ENCODE measurements at regions not wholly inside any gene's neighbourhood (a gene's known extent, or its start where the extent isn't known, plus 50 kb on each side); places are given as distances from the start of the nearest gene placed in this dataset.

- H4K20me1 ChIP-seq (ENCODE audit: low read depth), result no peaks in the 10 kb centered on the region
- no peak for DNase-seq (ENCODE audit: low spot score)
- no peak overlapping the region for H2AFZ ChIP-seq (replicated peaks)
- no peaks in the 10 kb centered on the region for H3K4me1 ChIP-seq
- no peak for TF ChIP-seq EZH2 (IDR thresholded peaks at IDR 0.05)
- no peak for TF ChIP-seq CTCF (IDR thresholded peaks at IDR 0.05)
- no peak for TF ChIP-seq EZH2phosphoT487 (IDR thresholded peaks at IDR 0.05)
- no peaks in the 10 kb centered on the region for H3K9me3 ChIP-seq (ENCODE audit: low read depth)
- no peaks in the 10 kb centered on the region for H3K36me3 ChIP-seq
- no peaks in the 10 kb centered on the region for H3F3A ChIP-seq (ENCODE audit: low read depth)
- H3K4me3 ChIP-seq, result no peak overlapping the region
- H3K4me2 ChIP-seq, result no peak overlapping the region
- no peak overlapping the region for H3K27ac ChIP-seq
- Mint-ChIP-seq H3K4me1 (peaks cover 5% of the 10 kb centered on the region), H3K27me3 (ENCODE audit: insufficient read depth, low read depth) (no peaks in the 10 kb centered on the region), H3K27ac (no peak overlapping the region), H3K9me3 (no peaks in the 10 kb centered on the region), H3K36me3 (no peaks in the 10 kb centered on the region), H3K4me3 (no peak overlapping the region)
- H3K9ac ChIP-seq, result no peak overlapping the region
- H3K79me2 ChIP-seq (ENCODE audit: low read depth), result no peaks in the 10 kb centered on the region
- no peaks in the 10 kb centered on the region for H3K27me3 ChIP-seq
Measured at GRCh38 chr14:30305346-30305745, 253.6 kb upstream of the G2E3 start.

GRCh38 chr14:30309405-30309804, 249.6 kb upstream of the G2E3 start:
- H3K36me3 ChIP-seq, result no peaks in the 10 kb centered on the region
- no peaks in the 10 kb centered on the region for H3K9me3 ChIP-seq (ENCODE audit: low read depth)
- H3K9me3 Mint-ChIP-seq, result no peaks in the 10 kb centered on the region
- H4K20me1 ChIP-seq (ENCODE audit: low read depth), result no peaks in the 10 kb centered on the region
- no peaks in the 10 kb centered on the region for H3K79me2 ChIP-seq (ENCODE audit: low read depth)
- TF ChIP-seq CTCF (IDR thresholded peaks at IDR 0.05) (no peak), EZH2phosphoT487 (IDR thresholded peaks at IDR 0.05) (no peak), EZH2 (IDR thresholded peaks at IDR 0.05) (no peak)
- H3K4me1 Mint-ChIP-seq, result peaks cover 5% of the 10 kb centered on the region
- H3K4me3 ChIP-seq, result no peak overlapping the region
- no peaks in the 10 kb centered on the region for H3F3A ChIP-seq (ENCODE audit: low read depth)
- H3K27me3 Mint-ChIP-seq (ENCODE audit: insufficient read depth, low read depth), result no peaks in the 10 kb centered on the region
- no peaks in the 10 kb centered on the region for H3K4me1 ChIP-seq
- no peaks in the 10 kb centered on the region for H3K36me3 Mint-ChIP-seq
- no peak overlapping the region for H3K27ac Mint-ChIP-seq
- H3K27ac ChIP-seq, result no peak overlapping the region
- no peak overlapping the region for H3K4me3 Mint-ChIP-seq
- H3K27me3 ChIP-seq, result no peaks in the 10 kb centered on the region
- H3K4me2 ChIP-seq, result no peak overlapping the region
- no peak for DNase-seq (ENCODE audit: low spot score)
- H2AFZ ChIP-seq (replicated peaks), result no peak overlapping the region
- H3K9ac ChIP-seq, result no peak overlapping the region

GRCh38 chr14:30312214-30312613, 246.7 kb upstream of the G2E3 start:
- Histone ChIP-seq H3K79me2 (ENCODE audit: low read depth) (no peaks in the 10 kb centered on the region), H3K9ac (no peak overlapping the region), H4K20me1 (ENCODE audit: low read depth) (no peaks in the 10 kb centered on the region), H3F3A (ENCODE audit: low read depth) (no peaks in the 10 kb centered on the region), H3K27me3 (no peaks in the 10 kb centered on the region), H3K9me3 (ENCODE audit: low read depth) (no peaks in the 10 kb centered on the region), H3K36me3 (no peaks in the 10 kb centered on the region), H3K4me2 (no peak overlapping the region), H3K4me1 (no peaks in the 10 kb centered on the region), H3K4me3 (no peak overlapping the region), H3K27ac (no peak overlapping the region), H2AFZ (replicated peaks) (no peak overlapping the region)
- DNase-seq (ENCODE audit: low spot score), result no peak
- Mint-ChIP-seq H3K36me3 (no peaks in the 10 kb centered on the region), H3K27me3 (ENCODE audit: insufficient read depth, low read depth) (peaks cover 2% of the 10 kb centered on the region), H3K9me3 (peaks cover 6% of the 10 kb centered on the region), H3K4me3 (no peak overlapping the region), H3K4me1 (no peaks in the 10 kb centered on the region), H3K27ac (no peak overlapping the region)
- TF ChIP-seq EZH2phosphoT487 (IDR thresholded peaks at IDR 0.05), result no peak
- no peak for TF ChIP-seq CTCF (IDR thresholded peaks at IDR 0.05)
- no peak for TF ChIP-seq EZH2 (IDR thresholded peaks at IDR 0.05)

GRCh38 chr14:30317729-30318128, 241.2 kb upstream of the G2E3 start:
- Histone ChIP-seq H2AFZ (replicated peaks) (no peak overlapping the region), H3K4me1 (no peaks in the 10 kb centered on the region), H3K4me3 (no peak overlapping the region), H3K36me3 (no peaks in the 10 kb centered on the region), H3K27me3 (no peaks in the 10 kb centered on the region), H3K9ac (no peak overlapping the region), H4K20me1 (ENCODE audit: low read depth) (no peaks in the 10 kb centered on the region), H3K9me3 (ENCODE audit: low read depth) (no peaks in the 10 kb centered on the region), H3K4me2 (no peak overlapping the region), H3F3A (ENCODE audit: low read depth) (no peaks in the 10 kb centered on the region), H3K27ac (no peak overlapping the region), H3K79me2 (ENCODE audit: low read depth) (no peaks in the 10 kb centered on the region)
- peaks cover 7% of the 10 kb centered on the region for H3K27me3 Mint-ChIP-seq (ENCODE audit: insufficient read depth, low read depth)
- DNase-seq (ENCODE audit: low spot score), result no peak
- H3K4me1 Mint-ChIP-seq, result peaks cover 5% of the 10 kb centered on the region
- H3K4me3 Mint-ChIP-seq, result no peak overlapping the region
- H3K9me3 Mint-ChIP-seq, result peaks cover 6% of the 10 kb centered on the region
- no peaks in the 10 kb centered on the region for H3K36me3 Mint-ChIP-seq
- no peak overlapping the region for H3K27ac Mint-ChIP-seq
- no peak for TF ChIP-seq EZH2phosphoT487 (IDR thresholded peaks at IDR 0.05)
- TF ChIP-seq CTCF (IDR thresholded peaks at IDR 0.05), result no peak
- TF ChIP-seq EZH2 (IDR thresholded peaks at IDR 0.05), result no peak

Data from neural progenitor cell (in vitro differentiated cells).